SK-N-SH (cell line): ENCODE measurements at regions not wholly inside any gene's neighbourhood (a gene's known extent, or its start where the extent isn't known, plus 50 kb on each side); places are given as distances from the start of the nearest gene placed in this dataset.

Experiments
- CTCF ChIA-PET: fragments of 300-600, 350-600 bp; formaldehyde crosslinking; extraction: SDS; loops from one replicate; lab custom pipeline; 2021; lab: Yijun Ruan, JAX
- POLR2A ChIA-PET: fragments of 350-600 bp; sonication (Branson Sonifier 250); formaldehyde crosslinking; extraction: SDS; loops from one replicate; lab custom pipeline; 2020; ENCODE audit warnings: antibody characterized with exemption, inconsistent platforms; lab: Yijun Ruan, JAX
- DNase-seq: peaks from one replicate; pipeline ENCODE4 v3.0.0; 2012
- H2AFZ ChIP-seq: fragments of 200-600 bp; sonication (generic); 2 replicates; pipeline ENCODE4 v1.8.1; 2016; ENCODE audit warnings: antibody characterized with exemption, mild to moderate bottlenecking, low read depth
- H3F3A ChIP-seq: fragments of 200-600 bp; sonication (generic); replicated peaks from 2 replicates; pipeline ENCODE3; 2016; ENCODE audit warnings: antibody characterized with exemption, mild to moderate bottlenecking; ENCODE audit not compliant: insufficient read depth
- H3K27ac ChIP-seq, 2 experiments: fragments of 200-500 bp in 1 of 2; fragments of 200-600 bp in 1 of 2; sonication (Bioruptor generic) in 1 of 2; sonication (generic), shearing (Covaris generic) in 1 of 2; 2 replicates each; pipeline versions ENCODE4 v1.5.1 to v1.6.1; 2014 to 2016; ENCODE audit warnings: low read depth in 2 of 2, inconsistent platforms in 1 of 2, low read length in 1 of 2, mild to moderate bottlenecking in 1 of 2, mixed read lengths in 1 of 2
- H3K27me3 ChIP-seq: fragments of 200-600 bp; sonication (generic), shearing (Covaris generic); 2 replicates; pipeline ENCODE4 v1.6.1; 2016; ENCODE audit warnings: mixed run types; ENCODE audit not compliant: insufficient read depth
- H3K36me3 ChIP-seq, 2 experiments: fragments of 200-500 bp in 1 of 2; fragments of 200-600 bp in 1 of 2; sonication (Bioruptor generic) in 1 of 2; sonication (generic) in 1 of 2; replicated peaks in 1 of 2; 2 replicates each; pipeline versions ENCODE3 to v1.5.1; 2014 to 2016; ENCODE audit warnings: low read length in 1 of 2, mild to moderate bottlenecking in 1 of 2; ENCODE audit not compliant: insufficient read depth in 2 of 2, control insufficient read depth in 1 of 2
- H3K4me1 ChIP-seq, 2 experiments: fragments of 200-500 bp in 1 of 2; fragments of 200-600 bp in 1 of 2; sonication (Bioruptor generic) in 1 of 2; sonication (generic), shearing (Covaris generic) in 1 of 2; 2 replicates each; pipeline versions ENCODE4 v1.5.1 to v1.6.1; 2014 to 2016; ENCODE audit warnings: low read depth in 1 of 2, low read length in 1 of 2, mixed run types in 1 of 2; ENCODE audit not compliant: insufficient read depth in 2 of 2, control insufficient read depth in 1 of 2
- H3K4me2 ChIP-seq: fragments of 200-600 bp; sonication (generic), shearing (Covaris generic); 2 replicates; pipeline ENCODE4 v1.6.1; 2017; ENCODE audit warnings: mixed run types
- H3K4me3 ChIP-seq, 2 experiments: fragments of 200-500 bp in 1 of 2; fragments of 200-600 bp in 1 of 2; sonication (Bioruptor generic) in 1 of 2; sonication (generic), shearing (Covaris generic) in 1 of 2; 2 replicates each; pipeline versions ENCODE4 v1.5.1 to v1.8.1; 2014 to 2016; ENCODE audit warnings: low read depth in 2 of 2, inconsistent platforms in 1 of 2, low read length in 1 of 2, mild to moderate bottlenecking in 1 of 2, mixed read lengths in 1 of 2, moderate library complexity in 1 of 2
- H3K79me2 ChIP-seq: fragments of 200-600 bp; sonication (generic); 2 replicates; pipeline ENCODE4 v1.8.1; 2017; ENCODE audit warnings: mild to moderate bottlenecking; ENCODE audit not compliant: insufficient read depth
- H3K9ac ChIP-seq: fragments of 200-600 bp; sonication (generic); 2 replicates; pipeline ENCODE4 v1.6.1; 2017; ENCODE audit warnings: mixed run types
- H3K9me2 ChIP-seq: fragments of 200-600 bp; sonication (generic); 2 replicates; pipeline ENCODE4 v1.6.1; 2017; ENCODE audit warnings: mixed run types
- H3K9me3 ChIP-seq: fragments of 200-600 bp; sonication (generic); 2 replicates; pipeline ENCODE4 v1.6.1; 2017; ENCODE audit warnings: mixed run types, mild to moderate bottlenecking, moderate library complexity
- H4K20me1 ChIP-seq: fragments of 200-600 bp; sonication (generic); 2 replicates; pipeline ENCODE4 v1.6.1; 2017; ENCODE audit warnings: mild to moderate bottlenecking, mixed run types; ENCODE audit not compliant: insufficient read depth
- FOSL2 ChIP-seq: IDR thresholded peaks from 2 replicates; pipeline ENCODE4 v1.4.0; 2012; ENCODE audit warnings: low read depth, mild to moderate bottlenecking, moderate library complexity, borderline replicate concordance
- FOXJ3 ChIP-seq: sonication (generic); formaldehyde crosslinking; IDR thresholded peaks from 2 replicates; pipeline ENCODE4 v1.5.1; 2020; ENCODE audit warnings: mild to moderate bottlenecking, missing genetic modification reagents
- FOXM1 ChIP-seq: IDR thresholded peaks from 2 replicates; pipeline ENCODE4 v1.4.0; 2012; ENCODE audit warnings: low read depth, mild to moderate bottlenecking
- GABPA ChIP-seq: IDR thresholded peaks from 2 replicates; pipeline ENCODE4 v1.4.0; 2012; ENCODE audit warnings: low read depth, mild to moderate bottlenecking
- MEF2A ChIP-seq: IDR thresholded peaks from 2 replicates; pipeline ENCODE4 v1.4.0; 2012; ENCODE audit warnings: low read depth, borderline replicate concordance
- NFIC ChIP-seq: IDR thresholded peaks from 2 replicates; pipeline ENCODE4 v1.4.0; 2012; ENCODE audit warnings: borderline replicate concordance
- NRF1 ChIP-seq: IDR thresholded peaks from 2 replicates; pipeline ENCODE4 v1.6.1; 2012; ENCODE audit warnings: low read depth, mild to moderate bottlenecking, low read length
- RAD21 ChIP-seq: IDR thresholded peaks from 2 replicates; pipeline ENCODE4 v1.6.1; 2012; ENCODE audit warnings: mild to moderate bottlenecking, low read length
- RCOR1 ChIP-seq: fragments of 150-350 bp; IDR thresholded peaks from 2 replicates; pipeline ENCODE4 v1.6.1; 2017; ENCODE audit warnings: antibody characterized with exemption, low read length
- RFX5 ChIP-seq: IDR thresholded peaks from 2 replicates; pipeline ENCODE4 v1.6.1; 2012; ENCODE audit warnings: mild to moderate bottlenecking, improper control_type of control experiment, low read length
- SIN3A ChIP-seq: IDR thresholded peaks from 2 replicates; pipeline ENCODE4 v1.6.1; 2012; ENCODE audit warnings: low read depth, mild to moderate bottlenecking, low read length, moderate library complexity, borderline replicate concordance
- TEAD4 ChIP-seq: IDR thresholded peaks from 2 replicates; pipeline ENCODE4 v1.4.0; 2012; ENCODE audit warnings: mild to moderate bottlenecking, borderline replicate concordance; ENCODE audit not compliant: insufficient read depth
- USF2 ChIP-seq: fragments of 150-350 bp; IDR thresholded peaks from 2 replicates; pipeline ENCODE4 v1.6.1; 2017; ENCODE audit warnings: antibody characterized with exemption, low read length, low read depth, borderline replicate concordance
- WGBS: methylation state at CpG from one replicate; pipeline ENCODE4 v1.1.6; 2017; ENCODE audit warnings: low lambda C conversion rate; 5-methylcytosine and 5-hydroxymethylcytosine counted together

- Histone ChIP-seq H3K4me2 (no peak overlapping the region), H3K79me2 (peaks cover 49% of the 10 kb centered on the region; the same call in 1 of the 2 replicates), H3K9ac (no peak overlapping the region), H3K27me3 (no peaks in the 10 kb centered on the region), H3K4me1 (peaks cover 0 to 14% of the 10 kb centered on the region in 2 experiments; a peak in 2 of 4 replicates), H3K9me3 (no peaks in the 10 kb centered on the region), H3F3A (peaks cover 20% of the 10 kb centered on the region), H4K20me1 (no peaks in the 10 kb centered on the region), H3K27ac (no peak overlapping the region), H3K9me2 (no peaks in the 10 kb centered on the region), H2AFZ (no peak overlapping the region), H3K36me3 (peaks cover 12 to 14% of the 10 kb centered on the region in 2 experiments), H3K4me3 (no peak overlapping the region)
- TF ChIP-seq RFX5 (no peak), NRF1 (no peak), FOXM1 (no peak)
- ChIA-PET POLR2A (no interaction called here), CTCF (interaction anchor here (0.6 to 1.1 kb wide), 3 partner anchors 9 to 844 kb away, joined by 3 to 4 read pairs (median 3); a partner anchor contains a TSS)
- no peak for DNase-seq
- WGBS: 87% methylated on average over 1 of the region's 1 CpG
Measured at GRCh38 chr18:46256078-46256477, 151.9 kb downstream of the HAUS1 start.

GRCh38 chr18:46257366-46257765 is 153.2 kb downstream of the HAUS1 start:
- Histone ChIP-seq H3K4me2 (no peak overlapping the region), H2AFZ (no peak overlapping the region), H4K20me1 (no peaks in the 10 kb centered on the region), H3K27me3 (no peaks in the 10 kb centered on the region), H3K4me1 (peaks cover 0 to 18% of the 10 kb centered on the region in 2 experiments; a peak in 2 of 4 replicates), H3K79me2 (peaks cover 45% of the 10 kb centered on the region; the same call in 1 of the 2 replicates), H3K9ac (no peak overlapping the region), H3K9me3 (no peaks in the 10 kb centered on the region), H3K36me3 (peaks cover 12 to 14% of the 10 kb centered on the region in 2 experiments), H3K4me3 (no peak overlapping the region), H3K27ac (no peak overlapping the region), H3F3A (peaks cover 25% of the 10 kb centered on the region), H3K9me2 (no peaks in the 10 kb centered on the region)
- TF ChIP-seq NFIC (no peak), NRF1 (no peak), RAD21 (no peak), RFX5 (no peak), FOXJ3 (no peak), RCOR1 (no peak), FOSL2 (no peak), MEF2A (no peak), SIN3A (no peak), USF2 (no peak), TEAD4 (no peak), GABPA (no peak)
- 92% methylated on average over 3 of the region's 3 CpGs for WGBS
- POLR2A ChIA-PET: interaction anchor here (0.6 kb wide), 1 partner anchor 84 kb away, joined by 3 read pairs; a partner anchor contains a TSS
- CTCF ChIA-PET: interaction anchor here (1.3 kb wide), 1 partner anchor 84 kb away, joined by 3 read pairs; a partner anchor contains a TSS
- DNase-seq: no peak
